Colon (tissue), 2 donors: ENCODE measurements at regions not wholly inside any gene's neighbourhood (a gene's known extent, or its start where the extent isn't known, plus 50 kb on each side); places are given as distances from the start of the nearest gene placed in this dataset.

ENCODE experiments used
- FAIRE-seq: peaks from 2 replicates; lab custom pipeline; 2012; peaks lifted over from hg19 to GRCh38; lab: Jason Lieb, UNC
- donor health status: control.
- donor health status: control.

DNA sequence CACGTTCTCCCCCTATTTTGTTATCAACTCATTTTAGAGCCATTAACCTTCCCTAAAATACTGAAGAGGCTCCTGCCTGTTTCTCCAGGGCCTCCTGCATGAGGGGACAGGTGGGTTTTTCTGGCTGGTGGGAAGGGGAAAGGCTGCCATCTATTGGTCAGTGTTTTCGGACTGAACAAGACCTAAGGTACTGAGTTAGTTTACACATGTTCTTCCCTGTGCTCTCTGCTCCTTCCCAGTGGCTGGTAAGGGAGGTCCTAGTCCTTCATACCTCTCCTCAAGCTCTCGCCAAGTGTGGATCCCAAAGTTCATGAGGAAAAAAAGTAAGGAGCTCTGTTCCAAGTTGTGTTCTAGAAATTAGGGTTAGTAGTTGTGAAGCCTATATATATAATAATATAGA, 357.5 kb downstream of the FSCB start:
- FAIRE-seq, result no peak

DNA sequence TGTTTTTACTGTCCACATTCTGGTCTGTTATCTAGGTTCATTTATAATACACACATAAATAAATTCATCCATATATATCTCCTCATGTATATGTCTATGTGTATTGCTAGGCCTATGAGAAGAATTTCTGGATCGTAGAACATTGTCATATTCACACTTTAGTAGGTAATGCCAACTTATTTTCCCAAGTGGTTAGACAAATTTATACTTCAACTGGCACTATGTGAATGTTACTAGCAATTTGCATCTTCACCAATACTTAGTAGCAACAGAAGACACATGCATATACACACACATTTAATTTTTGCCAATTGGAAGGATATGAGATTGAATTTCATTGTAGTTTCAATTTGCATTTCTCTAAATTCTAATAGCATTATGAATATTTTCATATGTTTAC, 365.1 kb downstream of the FSCB start:
- no peak for FAIRE-seq

- no peak for FAIRE-seq
Observed at GRCh38 chr14:44135972-44136371, 371.1 kb downstream of the FSCB start.

DNA sequence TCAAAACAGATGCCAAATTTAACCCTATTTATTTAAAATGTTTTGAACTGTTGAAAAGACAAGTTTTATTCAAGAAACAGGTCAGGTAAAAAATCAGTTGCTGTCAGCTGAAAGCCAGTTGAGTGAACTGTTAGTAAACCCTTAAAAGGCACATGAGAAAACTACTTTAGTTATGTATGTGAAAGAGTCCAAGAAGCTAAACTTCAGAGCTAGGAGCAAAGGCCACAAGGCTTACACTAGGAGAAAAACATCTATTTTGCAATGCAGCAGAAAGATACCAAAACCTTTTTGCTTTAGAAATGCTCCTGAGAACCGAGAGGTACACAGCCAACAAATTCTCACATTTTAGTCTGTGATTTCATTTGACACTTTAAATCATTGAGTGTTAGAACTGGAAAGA, 375.2 kb downstream of the FSCB start:
- FAIRE-seq, result no peak

- no peak for FAIRE-seq
Observed at GRCh38 chr14:44113769-44114730, 393.0 kb downstream of the FSCB start.

DNA sequence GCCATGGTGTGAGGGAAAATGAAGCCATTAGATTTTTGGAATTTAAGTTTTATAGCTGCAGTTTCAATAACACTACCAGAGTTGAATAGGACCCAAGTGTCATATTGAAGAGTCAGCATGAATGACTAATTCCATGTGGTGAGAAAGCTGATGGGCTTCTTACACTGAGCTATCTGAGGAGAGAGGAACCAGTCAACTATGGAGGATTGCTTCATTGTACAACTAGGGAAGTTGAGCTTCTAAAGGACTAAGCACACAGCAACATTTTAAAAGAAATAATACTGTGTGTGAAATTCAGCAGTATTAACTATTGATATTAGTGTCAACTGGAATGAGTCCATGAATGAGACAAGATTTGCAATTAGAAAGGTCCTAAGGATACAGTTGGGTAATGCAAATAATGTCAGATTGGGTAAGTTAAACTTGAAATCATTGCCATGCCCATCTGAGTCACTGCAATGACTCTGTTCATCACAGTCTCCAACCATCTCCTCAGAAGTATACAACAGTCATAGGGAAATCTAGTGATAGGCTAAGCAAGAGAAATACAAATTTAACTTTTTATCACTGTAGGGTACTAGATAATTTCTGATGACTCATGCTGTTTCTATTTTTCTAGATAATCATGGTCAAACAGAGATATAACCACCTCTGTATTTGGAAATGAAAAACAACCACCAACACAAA, 394.2 kb downstream of the FSCB start:
- no peak for FAIRE-seq

GRCh38 chr14:44109036-44109435, 398.0 kb downstream of the FSCB start:
- no peak for FAIRE-seq

GRCh38 chr14:44108601-44109000, 398.5 kb downstream of the FSCB start:
- FAIRE-seq, result no peak

GRCh38 chr14:44107156-44107555, 399.9 kb downstream of the FSCB start:
- no peak for FAIRE-seq

GRCh38 chr14:44099743-44100488, 407.2 kb downstream of the FSCB start:
- FAIRE-seq, result no peak

GRCh38 chr14:44081146-44081545, 425.9 kb downstream of the FSCB start:
- FAIRE-seq, result no peak

DNA sequence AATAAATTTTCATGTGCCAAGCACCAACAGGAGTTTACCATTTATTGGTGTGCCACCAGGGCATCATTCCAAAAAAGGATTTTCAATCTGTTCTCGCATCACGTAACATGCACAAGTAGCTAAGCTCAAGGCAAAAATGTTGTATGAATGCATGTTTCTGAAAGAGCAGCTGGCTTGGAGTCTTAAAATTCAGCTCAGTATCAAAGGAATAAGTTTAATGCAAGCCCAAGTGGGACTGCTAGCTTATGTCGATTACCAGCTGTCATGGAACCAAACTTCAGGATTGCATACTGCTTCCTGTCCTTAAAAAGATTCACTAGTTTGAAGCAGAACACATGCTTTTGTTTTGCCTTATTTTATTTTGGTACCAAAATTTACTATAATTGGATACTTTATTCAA, 437.0 kb downstream of the FSCB start:
- FAIRE-seq, result no peak

DNA sequence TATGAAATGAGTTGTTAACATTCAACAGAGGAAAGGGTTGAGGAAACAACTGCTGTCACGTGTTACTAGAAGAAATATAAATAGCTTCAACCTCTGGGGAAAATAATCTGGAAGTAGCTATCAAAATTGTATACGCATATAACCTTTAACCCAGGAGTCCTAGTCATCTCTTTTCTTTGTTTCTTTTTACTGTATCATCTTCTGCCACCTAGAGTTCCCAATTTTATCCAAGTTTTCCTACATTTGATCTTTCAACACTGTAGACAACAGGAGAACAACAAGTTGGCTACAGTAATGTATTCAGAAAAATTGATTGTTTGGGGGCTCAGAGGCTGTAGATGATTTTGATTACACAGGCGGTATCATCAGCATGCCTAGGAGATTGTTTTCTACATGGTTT, 453.7 kb downstream of the FSCB start:
- FAIRE-seq, result no peak

DNA sequence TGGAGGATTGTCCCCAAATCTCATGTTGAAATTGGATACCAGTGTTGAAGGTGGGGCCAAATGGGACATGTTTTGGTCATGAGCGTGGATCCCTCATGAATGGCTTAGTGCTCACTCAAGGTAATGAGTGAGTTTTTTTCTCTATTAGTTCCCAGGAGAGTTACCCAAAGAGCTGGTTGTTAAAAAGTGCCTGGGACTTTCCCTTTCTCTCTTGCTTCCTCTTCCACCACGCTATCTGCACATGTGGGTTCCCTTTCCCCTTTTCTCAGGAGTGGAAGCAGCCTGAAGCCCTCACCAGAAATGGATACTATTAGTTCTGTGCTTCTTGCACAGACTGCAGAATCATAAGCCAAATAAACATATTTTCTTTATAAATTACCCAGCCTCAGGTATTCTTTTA, 465.4 kb downstream of the FSCB start:
- no peak for FAIRE-seq

GRCh38 chr14:44040561-44040960, 466.5 kb downstream of the FSCB start:
- FAIRE-seq, result no peak

DNA sequence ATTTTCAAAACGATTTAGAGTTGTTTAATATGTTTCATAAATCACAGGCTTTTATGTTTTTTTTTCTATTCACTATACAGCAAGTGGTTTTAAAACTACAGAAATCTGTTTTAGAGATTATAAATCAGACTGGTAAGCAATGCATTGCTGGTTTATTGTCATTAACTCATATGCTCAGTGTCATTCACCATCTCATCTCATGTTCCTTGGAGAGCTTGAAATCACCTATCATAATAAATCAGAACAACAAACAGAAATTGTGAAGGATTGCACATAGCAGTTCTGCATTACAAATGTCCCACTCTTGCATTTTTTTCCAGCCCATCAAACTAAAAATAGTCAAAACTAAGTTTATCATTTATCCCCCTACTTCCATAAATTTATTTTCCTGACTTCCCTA, 470.8 kb downstream of the FSCB start:
- no peak for FAIRE-seq

DNA sequence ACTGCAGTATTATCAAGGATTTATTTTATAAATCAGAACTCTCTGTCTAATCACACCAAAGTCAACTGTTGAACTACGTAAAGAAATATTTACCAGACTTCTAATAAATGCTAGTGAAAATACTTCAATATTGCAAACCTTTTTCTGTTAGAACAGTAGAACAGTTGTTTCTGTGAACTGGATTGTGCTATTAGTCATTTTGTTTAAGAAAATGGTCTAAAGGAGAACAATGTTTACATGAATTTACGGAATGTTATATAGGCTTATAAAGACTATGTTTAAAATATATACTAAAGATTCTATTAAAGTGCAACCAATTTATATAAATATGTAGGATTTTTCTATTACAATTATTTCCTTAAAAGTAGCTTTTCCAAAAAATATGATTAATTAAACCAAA, 471.4 kb downstream of the FSCB start:
- no peak for FAIRE-seq

DNA sequence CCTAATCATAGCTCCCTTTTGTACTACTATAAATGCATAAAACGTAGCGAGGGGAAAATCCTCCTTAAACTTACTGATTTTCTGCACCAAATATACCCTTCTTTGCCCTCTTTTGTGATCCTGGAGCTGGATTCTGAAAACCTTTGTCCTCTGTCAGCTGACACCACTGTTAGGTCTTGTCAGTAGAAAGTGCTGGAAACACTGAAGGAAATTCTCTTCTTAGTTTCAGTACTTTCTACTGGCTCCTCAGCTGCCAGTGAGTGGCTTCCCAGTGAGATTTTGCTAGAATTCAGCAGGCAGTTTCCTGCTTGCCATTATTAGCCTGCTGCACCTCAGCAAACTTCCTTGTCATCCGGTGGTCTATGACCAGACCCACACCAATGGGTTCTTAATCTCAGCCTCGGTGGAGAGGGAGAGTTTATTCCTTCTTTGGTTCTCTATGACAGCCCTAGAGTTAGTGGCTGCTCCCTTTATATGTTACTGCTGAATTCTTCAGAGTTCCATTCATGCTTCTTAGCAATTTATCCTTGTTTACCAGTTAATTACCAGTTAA, 476.2 kb downstream of the FSCB start:
- no peak for FAIRE-seq

DNA sequence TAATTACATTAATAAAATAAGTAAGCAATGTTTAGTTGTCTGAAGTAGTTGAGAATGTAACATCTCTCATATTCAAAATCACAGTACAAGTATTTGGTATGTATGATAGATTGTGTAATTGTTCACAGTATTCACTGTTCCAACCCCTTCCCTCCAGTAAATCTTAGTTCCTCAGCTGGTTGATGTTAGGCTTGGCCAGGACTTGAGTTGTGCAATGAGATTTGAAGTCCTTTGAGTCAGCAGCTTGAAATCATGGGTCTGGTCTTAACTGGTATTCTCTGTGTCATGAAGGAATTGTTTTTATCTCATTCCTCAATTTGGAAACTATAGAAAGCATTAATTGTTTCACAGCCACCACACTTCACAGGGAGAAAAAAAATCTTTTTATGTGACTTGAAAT, 477.1 kb downstream of the FSCB start:
- FAIRE-seq, result no peak

- FAIRE-seq, result no peak
Observed at GRCh38 chr14:44027397-44027796, 479.7 kb downstream of the FSCB start.

GRCh38 chr14:44010595-44010994, 496.5 kb downstream of the FSCB start:
- no peak for FAIRE-seq

DNA sequence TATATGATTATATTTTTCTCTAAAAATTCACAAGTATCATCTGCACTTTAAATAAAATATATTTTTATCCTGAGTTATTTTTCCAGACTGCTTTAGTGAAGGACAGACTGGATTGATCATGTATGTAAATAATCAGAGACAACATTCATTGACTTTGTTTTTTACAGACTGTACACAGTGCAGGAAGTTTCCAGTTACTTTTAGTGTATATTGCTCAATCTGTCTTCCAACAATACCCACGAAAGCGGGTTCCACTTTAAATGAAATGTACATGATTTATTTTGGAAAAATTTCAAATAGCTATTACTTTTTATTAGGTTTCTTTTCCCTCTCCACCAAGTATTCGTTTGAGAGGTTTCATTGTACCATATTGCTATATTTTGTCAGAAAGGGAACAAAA, 497.0 kb downstream of the FSCB start:
- no peak for FAIRE-seq

DNA sequence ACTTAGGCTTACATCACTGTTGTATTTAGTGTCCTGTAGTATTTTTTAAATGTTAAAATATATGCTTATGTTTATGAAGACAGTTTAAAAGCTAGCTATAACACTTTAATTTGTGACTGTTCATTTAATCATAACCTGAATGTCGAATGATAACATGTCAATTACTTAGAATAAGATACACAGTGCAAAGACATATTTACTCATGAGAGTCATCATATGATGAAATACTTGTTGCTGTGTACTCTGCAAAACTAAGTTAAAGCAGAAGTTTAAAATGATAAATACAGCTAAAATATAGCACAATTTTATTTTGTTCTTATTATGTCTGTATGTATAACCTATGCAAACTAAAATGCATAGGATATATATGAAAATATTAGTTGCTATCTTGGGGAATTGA, 497.4 kb downstream of the FSCB start:
- no peak for FAIRE-seq
